ENCODE measurements at regions not wholly inside any gene's neighbourhood (a gene's known extent, or its start where the extent isn't known, plus 50 kb on each side); places are given as distances from the start of the nearest gene placed in this dataset.

DNA sequence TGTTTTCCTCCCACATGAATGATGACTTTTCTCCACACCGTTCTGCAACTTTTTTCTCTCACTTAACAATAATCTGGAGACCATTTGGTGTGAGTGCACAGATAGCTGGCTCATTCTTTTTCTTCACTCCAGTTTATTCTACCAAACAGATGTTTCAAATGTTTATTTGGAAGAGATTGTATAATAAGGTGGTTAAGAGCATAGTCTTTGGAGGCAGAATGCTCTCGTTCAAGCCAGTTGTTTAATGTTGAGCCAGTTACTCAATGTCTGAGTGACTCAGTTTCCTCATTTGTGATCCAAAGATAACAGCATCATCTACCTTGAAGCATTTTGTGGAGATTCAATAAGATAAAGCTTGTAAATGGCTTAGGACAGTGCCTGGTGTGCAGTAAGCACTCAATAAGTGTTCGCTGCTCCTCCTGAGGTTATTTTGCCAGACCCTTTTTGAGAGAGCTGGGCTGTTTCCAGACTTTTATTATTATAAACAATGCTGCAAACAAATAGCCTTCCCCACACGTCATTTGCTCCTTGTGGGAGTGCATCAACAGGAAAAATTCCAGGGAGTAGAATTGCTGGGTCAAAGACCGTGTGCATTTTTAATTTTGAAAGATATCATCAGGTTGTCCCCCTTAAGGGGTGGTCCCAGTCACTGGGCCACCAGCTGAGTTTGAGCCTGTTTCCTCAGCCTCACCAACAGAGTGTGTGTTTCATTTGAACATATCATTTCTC is 70.6 kb downstream of the VEGFA start:
- no peak overlapping the region for H3K4me3 ChIP-seq (ENCODE audit: insufficient read depth, low read length, poor library complexity, severe bottlenecking)
- H3K27ac ChIP-seq (ENCODE audit: low read depth, low read length): no peak overlapping the region
- no peaks in the 10 kb centered on the region for H3F3A ChIP-seq (ENCODE audit: insufficient read depth)
- TF ChIP-seq EZH2phosphoT487 (conservative IDR thresholded peaks at IDR 0.05; ENCODE audit: low read length) (no peak), CTCF (IDR thresholded peaks at IDR 0.05; ENCODE audit: insufficient read depth, low read length, poor library complexity, severe bottlenecking) (no peak)
- no peaks in the 10 kb centered on the region for H3K36me3 ChIP-seq (ENCODE audit: low read length)
- no peak overlapping the region for H3K9ac ChIP-seq (ENCODE audit: low read length)
- H3K9me2 ChIP-seq (replicated peaks; ENCODE audit: insufficient read depth, low read length): no peaks in the 10 kb centered on the region
- H4K20me1 ChIP-seq (ENCODE audit: low read depth, low read length): no peaks in the 10 kb centered on the region
- H3K79me2 ChIP-seq (ENCODE audit: insufficient read depth, low read length): no peaks in the 10 kb centered on the region
- H3K27me3 ChIP-seq (ENCODE audit: low read length): no peaks in the 10 kb centered on the region
- H3K4me2 ChIP-seq (ENCODE audit: low read depth, low read length, poor library complexity, severe bottlenecking): no peak overlapping the region
- H3K9me3 ChIP-seq (ENCODE audit: insufficient read depth, low read length): no peaks in the 10 kb centered on the region
- H2AFZ ChIP-seq (ENCODE audit: low read depth, low read length, severe bottlenecking): no peak overlapping the region

DNA sequence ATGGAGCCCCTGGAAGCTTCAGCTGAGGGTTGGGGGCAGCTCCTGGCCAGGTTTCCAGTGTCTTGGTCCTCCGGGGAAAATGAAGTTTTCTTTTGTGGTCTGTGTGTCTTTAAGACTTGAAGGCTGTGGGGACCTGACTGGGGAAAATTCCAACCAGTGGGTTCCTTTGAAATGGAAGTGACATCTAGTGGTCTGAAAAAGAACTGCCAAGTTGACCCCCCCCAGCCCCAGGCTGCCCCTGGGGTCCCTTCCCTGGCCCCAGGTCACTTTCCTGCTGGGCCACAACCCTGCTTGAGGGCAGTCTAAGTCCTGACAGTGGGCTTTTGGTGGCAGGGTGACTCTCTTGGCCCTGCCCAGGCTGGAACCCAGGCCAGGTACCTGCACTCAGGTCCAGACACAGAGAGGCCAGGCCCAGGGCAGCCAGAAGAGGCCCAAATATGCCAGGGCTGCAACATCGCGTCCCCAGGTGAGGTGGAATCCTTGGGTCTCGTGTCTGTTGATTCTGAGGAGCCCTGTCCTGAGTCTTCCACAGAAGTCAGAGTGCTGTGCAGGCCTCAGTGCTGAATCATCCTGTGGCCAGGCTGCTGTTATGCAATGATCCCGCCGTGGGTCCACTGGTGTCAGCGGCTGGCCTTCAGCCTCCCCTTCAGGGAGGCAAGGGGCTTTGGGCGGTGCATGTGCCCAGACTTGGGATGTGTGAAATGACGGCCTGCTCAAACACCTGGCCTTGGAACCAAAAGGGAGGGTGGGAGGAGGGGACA is 68.4 kb downstream of the VEGFA start:
- no peaks in the 10 kb centered on the region for H3K79me2 ChIP-seq (ENCODE audit: insufficient read depth, low read length)
- H3K9me3 ChIP-seq (ENCODE audit: insufficient read depth, low read length): no peaks in the 10 kb centered on the region
- no peaks in the 10 kb centered on the region for H3K36me3 ChIP-seq (ENCODE audit: low read length)
- no peak for TF ChIP-seq EZH2phosphoT487 (conservative IDR thresholded peaks at IDR 0.05; ENCODE audit: low read length)
- peak; percentile 29 for TF ChIP-seq CTCF (IDR thresholded peaks at IDR 0.05; ENCODE audit: insufficient read depth, low read length, poor library complexity, severe bottlenecking)
- no peak overlapping the region for H3K27ac ChIP-seq (ENCODE audit: low read depth, low read length)
- no peak overlapping the region for H3K9ac ChIP-seq (ENCODE audit: low read length)
- H3K9me2 ChIP-seq (replicated peaks; ENCODE audit: insufficient read depth, low read length): no peaks in the 10 kb centered on the region
- H3K27me3 ChIP-seq (ENCODE audit: low read length): no peaks in the 10 kb centered on the region
- no peak overlapping the region for H3K4me2 ChIP-seq (ENCODE audit: low read depth, low read length, poor library complexity, severe bottlenecking)
- no peaks in the 10 kb centered on the region for H3F3A ChIP-seq (ENCODE audit: insufficient read depth)
- no peak overlapping the region for H3K4me3 ChIP-seq (ENCODE audit: insufficient read depth, low read length, poor library complexity, severe bottlenecking)
- H2AFZ ChIP-seq (ENCODE audit: low read depth, low read length, severe bottlenecking): no peak overlapping the region
- H4K20me1 ChIP-seq (ENCODE audit: low read depth, low read length): no peaks in the 10 kb centered on the region

GRCh38 chr6:43837507-43837906 is 67.5 kb downstream of the VEGFA start:
- Histone ChIP-seq H3K9ac (ENCODE audit: low read length) (no peak overlapping the region), H3K27me3 (ENCODE audit: low read length) (no peaks in the 10 kb centered on the region), H3K4me2 (ENCODE audit: low read depth, low read length, poor library complexity, severe bottlenecking) (no peak overlapping the region), H3K9me3 (ENCODE audit: insufficient read depth, low read length) (no peaks in the 10 kb centered on the region), H3K27ac (ENCODE audit: low read depth, low read length) (no peak overlapping the region), H3K4me3 (ENCODE audit: insufficient read depth, low read length, poor library complexity, severe bottlenecking) (no peak overlapping the region), H3K9me2 (replicated peaks; ENCODE audit: insufficient read depth, low read length) (no peaks in the 10 kb centered on the region), H3F3A (ENCODE audit: insufficient read depth) (no peaks in the 10 kb centered on the region), H3K79me2 (ENCODE audit: insufficient read depth, low read length) (no peaks in the 10 kb centered on the region), H3K36me3 (ENCODE audit: low read length) (no peaks in the 10 kb centered on the region), H4K20me1 (ENCODE audit: low read depth, low read length) (no peaks in the 10 kb centered on the region), H2AFZ (ENCODE audit: low read depth, low read length, severe bottlenecking) (no peak overlapping the region)
- TF ChIP-seq CTCF (IDR thresholded peaks at IDR 0.05; ENCODE audit: insufficient read depth, low read length, poor library complexity, severe bottlenecking) (no peak), EZH2phosphoT487 (conservative IDR thresholded peaks at IDR 0.05; ENCODE audit: low read length) (no peak)

Data from SU-DHL-6 (cell line).